Gastrocnemius medialis (tissue), 4 donors: ENCODE measurements at regions not wholly inside any gene's neighbourhood (a gene's known extent, or its start where the extent isn't known, plus 50 kb on each side); places are given as distances from the start of the nearest gene placed in this dataset.

ENCODE experiments used
- POLR2A ChIP-seq, 2 donors: fragments of 450-650 bp; IDR thresholded peaks; one replicate each; pipeline ENCODE4 v1.6.1; 2017; ENCODE audit warnings: antibody characterized with exemption in 2 of 2, mild to moderate bottlenecking in 2 of 2, moderate library complexity in 2 of 2
- TF ChIP-seq, protein P1 (sequence below), 5 experiments: fragments of 450-650 bp in 3 of 5; fragments of 200-600 bp in 2 of 5; sonication (generic) in 2 of 5; IDR thresholded peaks in 4 of 5; conservative IDR thresholded peaks in 1 of 5; 1 replicate in 4 of 5; 2 replicates in 1 of 5; pipeline ENCODE4 v1.5.1; 2016 to 2019; ENCODE audit warnings: antibody characterized with exemption in 5 of 5, mild to moderate bottlenecking in 3 of 5, moderate library complexity in 3 of 5

GRCh38 chr2:160835166-160835565 lies 325.1 kb upstream of the TANK start:
- TF ChIP-seq, protein P1, sequence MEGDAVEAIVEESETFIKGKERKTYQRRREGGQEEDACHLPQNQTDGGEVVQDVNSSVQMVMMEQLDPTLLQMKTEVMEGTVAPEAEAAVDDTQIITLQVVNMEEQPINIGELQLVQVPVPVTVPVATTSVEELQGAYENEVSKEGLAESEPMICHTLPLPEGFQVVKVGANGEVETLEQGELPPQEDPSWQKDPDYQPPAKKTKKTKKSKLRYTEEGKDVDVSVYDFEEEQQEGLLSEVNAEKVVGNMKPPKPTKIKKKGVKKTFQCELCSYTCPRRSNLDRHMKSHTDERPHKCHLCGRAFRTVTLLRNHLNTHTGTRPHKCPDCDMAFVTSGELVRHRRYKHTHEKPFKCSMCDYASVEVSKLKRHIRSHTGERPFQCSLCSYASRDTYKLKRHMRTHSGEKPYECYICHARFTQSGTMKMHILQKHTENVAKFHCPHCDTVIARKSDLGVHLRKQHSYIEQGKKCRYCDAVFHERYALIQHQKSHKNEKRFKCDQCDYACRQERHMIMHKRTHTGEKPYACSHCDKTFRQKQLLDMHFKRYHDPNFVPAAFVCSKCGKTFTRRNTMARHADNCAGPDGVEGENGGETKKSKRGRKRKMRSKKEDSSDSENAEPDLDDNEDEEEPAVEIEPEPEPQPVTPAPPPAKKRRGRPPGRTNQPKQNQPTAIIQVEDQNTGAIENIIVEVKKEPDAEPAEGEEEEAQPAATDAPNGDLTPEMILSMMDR (IDR thresholded peaks at IDR 0.05 in 4 of 5, conservative IDR thresholded peaks at IDR 0.05 in 1 of 5), result no peak
- no peak for TF ChIP-seq POLR2A (IDR thresholded peaks at IDR 0.05)
